Activated CD4-positive, alpha-beta T cell treated with anti-CD3 and anti-CD28 coated beads for 36 hours (primary cell): ENCODE measurements at regions not wholly inside any gene's neighbourhood (a gene's known extent, or its start where the extent isn't known, plus 50 kb on each side); places are given as distances from the start of the nearest gene placed in this dataset.
"Not testable (repeated sequence)": the region's sequence is repeated elsewhere in the genome, so short reads cannot be mapped to it uniquely, and the experiment has no call there.

ENCODE experiments used
- ATAC-seq: fragments of 200-7000 bp; cut with Tn5 transposase; one replicate; pipeline ENCODE4 v1.10.0; 2021; ENCODE audit warnings: mild to moderate bottlenecking, moderate library complexity
- CTCF ChIA-PET: fragments of 350-600 bp; sonication (Branson Sonifier 250); formaldehyde crosslinking; loops from one replicate; lab custom pipeline; 2021; ENCODE audit warnings: antibody characterized with exemption; lab: Charles Lee
- POLR2A ChIA-PET: fragments of 350-600 bp; sonication (Branson Sonifier 250); formaldehyde crosslinking; loops from one replicate; lab custom pipeline; 2021; ENCODE audit warnings: antibody characterized with exemption, inconsistent platforms; lab: Charles Lee
- DNase-seq: peaks from one replicate; pipeline ENCODE4 v3.0.0-alpha.2; 2020
- H3K27ac Mint-ChIP-seq: one replicate; pipeline ENCODE4 v1.8.0; 2021; ENCODE audit warnings: mixed read lengths
- H3K27me3 Mint-ChIP-seq: one replicate; pipeline ENCODE4 v1.8.0; 2021; ENCODE audit warnings: mixed read lengths
- H3K36me3 Mint-ChIP-seq: one replicate; pipeline ENCODE4 v1.8.0; 2021; ENCODE audit warnings: low read depth, mixed read lengths
- H3K4me1 Mint-ChIP-seq: one replicate; pipeline ENCODE4 v1.8.0; 2021; ENCODE audit warnings: mixed read lengths
- H3K4me3 Mint-ChIP-seq: one replicate; pipeline ENCODE4 v1.8.0; 2021; ENCODE audit warnings: mild to moderate bottlenecking, moderate library complexity, mixed read lengths
- H3K9me3 Mint-ChIP-seq: one replicate; pipeline ENCODE4 v1.8.0; 2021; ENCODE audit warnings: low read depth, mixed read lengths
- intact Hi-C, 2 experiments: fragments of 100-400 bp; cut with DNase I in 1 of 2; cut with micrococcal nuclease in 1 of 2; formaldehyde crosslinking; loops; one replicate each; pipeline versions ENCODE4 v1.14.2 to v1.15.1; 2022 to 2024; cut with DNase I, micrococcal nuclease

- DNase-seq, CTCF ChIA-PET, H3K4me1 Mint-ChIP-seq, ATAC-seq, H3K27ac Mint-ChIP-seq, POLR2A ChIA-PET, H3K27me3 Mint-ChIP-seq, H3K4me3 Mint-ChIP-seq, H3K36me3 Mint-ChIP-seq, intact Hi-C loops: not testable (repeated sequence)
- H3K9me3 Mint-ChIP-seq, result peaks cover 17% of the 10 kb centered on the region
Observed at GRCh38 chrX:56164135-56164534, 68.0 kb upstream of the KLF8 start.
